CD14-positive monocyte (primary cell): ENCODE measurements at regions not wholly inside any gene's neighbourhood (a gene's known extent, or its start where the extent isn't known, plus 50 kb on each side); places are given as distances from the start of the nearest gene placed in this dataset.

ENCODE experiments used
- DNase-seq, 3 donors: peaks; one replicate each; pipeline ENCODE4 v3.0.0-alpha.2; 2011 to 2022
- H2AFZ ChIP-seq: 2 replicates; pipeline ENCODE4 v1.6.0; 2012; ENCODE audit warnings: mild to moderate bottlenecking, low read depth, low read length, inconsistent platforms; ENCODE audit not compliant: insufficient read depth, poor library complexity, severe bottlenecking
- H3K27ac ChIP-seq, 2 donors: 1 replicate in 1 of 2; 2 replicates in 1 of 2; pipeline ENCODE4 v1.5.1; 2012 to 2013; ENCODE audit warnings: low read length in 2 of 2, control low read depth in 1 of 2, inconsistent platforms in 1 of 2, low read depth in 1 of 2, mild to moderate bottlenecking in 1 of 2
- H3K27me3 ChIP-seq, 2 donors: one replicate each; pipeline versions ENCODE4 v1.6.0 to v1.6.1; 2011 to 2013; ENCODE audit warnings: low read length in 2 of 2; ENCODE audit not compliant: control insufficient read depth in 2 of 2, insufficient read depth in 2 of 2
- H3K36me3 ChIP-seq, 2 donors: replicated peaks in 1 of 2; 1 replicate in 1 of 2; 2 replicates in 1 of 2; pipeline versions ENCODE4 v1.5.1 to v1.6.1; 2012 to 2013; ENCODE audit warnings: low read length in 2 of 2, control low read depth in 1 of 2, inconsistent platforms in 1 of 2, mild to moderate bottlenecking in 1 of 2; ENCODE audit not compliant: insufficient read depth in 2 of 2, control insufficient read depth in 1 of 2
- H3K4me1 ChIP-seq, 2 donors: 1 replicate in 1 of 2; 2 replicates in 1 of 2; pipeline versions ENCODE4 v1.5.1 to v1.6.1; 2012 to 2013; ENCODE audit warnings: low read length in 2 of 2, control low read depth in 1 of 2, inconsistent platforms in 1 of 2, mild to moderate bottlenecking in 1 of 2, moderate library complexity in 1 of 2; ENCODE audit not compliant: insufficient read depth in 2 of 2, control insufficient read depth in 1 of 2
- H3K4me2 ChIP-seq: replicated peaks from 2 replicates; pipeline ENCODE3; 2012; ENCODE audit warnings: low read length, moderate library complexity, mild to moderate bottlenecking; ENCODE audit not compliant: poor library complexity, severe bottlenecking; ENCODE audit errors: extremely low read depth
- H3K4me3 ChIP-seq, 3 experiments: fragments of 200-600 bp in 1 of 3; sonication (generic) in 1 of 3; replicated peaks in 1 of 3; 1 replicate in 2 of 3; 2 replicates in 1 of 3; pipeline ENCODE4 v1.5.1; 2011 to 2013; ENCODE audit warnings: low read length in 3 of 3, mild to moderate bottlenecking in 3 of 3, control low read depth in 2 of 3, low read depth in 2 of 3, inconsistent platforms in 1 of 3, moderate library complexity in 1 of 3
- H3K79me2 ChIP-seq: 2 replicates; pipeline ENCODE4 v1.6.0; 2012; ENCODE audit warnings: mild to moderate bottlenecking, control low read depth, inconsistent platforms, low read length, moderate library complexity; ENCODE audit not compliant: insufficient read depth
- H3K9ac ChIP-seq: 2 replicates; pipeline ENCODE4 v1.6.0; 2017; ENCODE audit warnings: low read length, mild to moderate bottlenecking; ENCODE audit not compliant: insufficient read depth, poor library complexity, severe bottlenecking
- H3K9me3 ChIP-seq, 2 donors: replicated peaks in 1 of 2; 1 replicate in 1 of 2; 2 replicates in 1 of 2; pipeline versions ENCODE4 v1.5.1 to v1.6.1; 2012 to 2013; ENCODE audit warnings: low read length in 2 of 2, control low read depth in 1 of 2; ENCODE audit not compliant: control insufficient read depth in 1 of 2, insufficient read depth in 1 of 2
- H4K20me1 ChIP-seq: 2 replicates; pipeline ENCODE4 v1.6.0; 2012; ENCODE audit warnings: mild to moderate bottlenecking, low read length, control low read depth, moderate library complexity; ENCODE audit not compliant: insufficient read depth
- H3K27ac Mint-ChIP-seq, 7 donors: one replicate each; pipeline ENCODE4 v1.8.0; 2020; ENCODE audit warnings: mild to moderate bottlenecking in 7 of 7, mixed read lengths in 7 of 7, moderate library complexity in 6 of 7, inconsistent platforms in 2 of 7
- H3K27me3 Mint-ChIP-seq, 3 donors: one replicate each; pipeline ENCODE4 v1.8.0; 2021 to 2022; ENCODE audit warnings: low read depth in 3 of 3, mild to moderate bottlenecking in 3 of 3, mixed read lengths in 3 of 3, moderate library complexity in 3 of 3, inconsistent platforms in 1 of 3
- H3K36me3 Mint-ChIP-seq, 2 donors: one replicate each; pipeline ENCODE4 v1.8.0; 2020; ENCODE audit warnings: mixed read lengths in 2 of 2, inconsistent platforms in 1 of 2, mild to moderate bottlenecking in 1 of 2
- H3K4me1 Mint-ChIP-seq: one replicate; pipeline ENCODE4 v1.8.0; 2020; ENCODE audit warnings: mild to moderate bottlenecking, mixed read lengths
- H3K4me3 Mint-ChIP-seq, 2 donors: one replicate each; pipeline ENCODE4 v1.8.0; 2020; ENCODE audit warnings: mild to moderate bottlenecking in 2 of 2, mixed read lengths in 2 of 2, moderate library complexity in 1 of 2
- H3K9me3 Mint-ChIP-seq, 7 donors: one replicate each; pipeline ENCODE4 v1.8.0; 2020 to 2022; ENCODE audit warnings: mixed read lengths in 7 of 7, mild to moderate bottlenecking in 6 of 7, moderate library complexity in 6 of 7, inconsistent platforms in 2 of 7
- WGBS: methylation state at CpG from one replicate; pipeline ENCODE4 v1.1.5; 2013; ENCODE audit warnings: missing lambda C conversion rate; ENCODE audit not compliant: insufficient coverage; 5-methylcytosine and 5-hydroxymethylcytosine counted together
- intact Hi-C, 2 donors: fragments of 100-400 bp; cut with micrococcal nuclease; formaldehyde crosslinking; loops; one replicate each; pipeline versions ENCODE4 v1.15.0 to v1.15.1; 2023
- TF ChIP-seq, protein P1 (sequence below): fragments of 200-600 bp; IDR thresholded peaks from one replicate; pipeline ENCODE4 v1.8.0; 2022; ENCODE audit warnings: antibody characterized with exemption, mild to moderate bottlenecking

GRCh38 chr15:94164971-94165370 lies 66.4 kb upstream of the MCTP2 start:
- H3K4me1 ChIP-seq = peaks cover 12% of the 10 kb centered on the region in 2 donors
- peak overlapping the region in 1 of 2 donors; percentile 18 for H3K4me3 Mint-ChIP-seq
- no peaks in the 10 kb centered on the region for H3K79me2 ChIP-seq
- no peak overlapping the region for H3K27ac ChIP-seq
- intact Hi-C loops = loop anchor here (1.0 to 2.0 kb wide), 2 partner anchors 159 to 160 kb away; no protein-coding TSS in a partner anchor
- H4K20me1 ChIP-seq = no peaks in the 10 kb centered on the region
- peak in 2 of 3 donors; percentile 15 to 19 for DNase-seq
- peak overlapping the region in 2 of 7 donors; percentile 61 to 81 for H3K27ac Mint-ChIP-seq
- WGBS = 69% methylated on average over 1 of the region's 3 CpGs
- H3K36me3 ChIP-seq = no peaks in the 10 kb centered on the region
- H3K9me3 Mint-ChIP-seq = peaks cover 2 to 12% (median 6%) of the 10 kb centered on the region in 7 donors
- peaks cover 1 to 6% (median 5%) of the 10 kb centered on the region in 3 donors for H3K27me3 Mint-ChIP-seq
- H3K36me3 Mint-ChIP-seq = peaks cover 0 to 2% of the 10 kb centered on the region in 2 donors
- no peak overlapping the region for H2AFZ ChIP-seq
- peaks cover 0 to 3% of the 10 kb centered on the region in 2 donors for H3K9me3 ChIP-seq
- TF ChIP-seq, protein P1, sequence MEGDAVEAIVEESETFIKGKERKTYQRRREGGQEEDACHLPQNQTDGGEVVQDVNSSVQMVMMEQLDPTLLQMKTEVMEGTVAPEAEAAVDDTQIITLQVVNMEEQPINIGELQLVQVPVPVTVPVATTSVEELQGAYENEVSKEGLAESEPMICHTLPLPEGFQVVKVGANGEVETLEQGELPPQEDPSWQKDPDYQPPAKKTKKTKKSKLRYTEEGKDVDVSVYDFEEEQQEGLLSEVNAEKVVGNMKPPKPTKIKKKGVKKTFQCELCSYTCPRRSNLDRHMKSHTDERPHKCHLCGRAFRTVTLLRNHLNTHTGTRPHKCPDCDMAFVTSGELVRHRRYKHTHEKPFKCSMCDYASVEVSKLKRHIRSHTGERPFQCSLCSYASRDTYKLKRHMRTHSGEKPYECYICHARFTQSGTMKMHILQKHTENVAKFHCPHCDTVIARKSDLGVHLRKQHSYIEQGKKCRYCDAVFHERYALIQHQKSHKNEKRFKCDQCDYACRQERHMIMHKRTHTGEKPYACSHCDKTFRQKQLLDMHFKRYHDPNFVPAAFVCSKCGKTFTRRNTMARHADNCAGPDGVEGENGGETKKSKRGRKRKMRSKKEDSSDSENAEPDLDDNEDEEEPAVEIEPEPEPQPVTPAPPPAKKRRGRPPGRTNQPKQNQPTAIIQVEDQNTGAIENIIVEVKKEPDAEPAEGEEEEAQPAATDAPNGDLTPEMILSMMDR = no peak
- no peak overlapping the region for H3K4me3 ChIP-seq
- H3K4me2 ChIP-seq = peak overlapping the region; percentile 1
- H3K27me3 ChIP-seq = peaks cover 0 to 6% of the 10 kb centered on the region in 2 donors
- peaks cover 15% of the 10 kb centered on the region for H3K4me1 Mint-ChIP-seq
- H3K9ac ChIP-seq = no peak overlapping the region

GRCh38 chr15:94164202-94164807 lies 67.1 kb upstream of the MCTP2 start:
- H3K36me3 Mint-ChIP-seq = peaks cover 0 to 2% of the 10 kb centered on the region in 2 donors
- H3K4me3 Mint-ChIP-seq = peak overlapping the region in 1 of 2 donors; percentile 18
- H3K9ac ChIP-seq = no peak overlapping the region
- H3K36me3 ChIP-seq = no peaks in the 10 kb centered on the region
- no peak overlapping the region for H3K27ac ChIP-seq
- TF ChIP-seq, protein P1 = peak; percentile 97
- H3K27me3 ChIP-seq = peaks cover 0 to 6% of the 10 kb centered on the region in 2 donors
- no peaks in the 10 kb centered on the region for H3K79me2 ChIP-seq
- no peaks in the 10 kb centered on the region for H4K20me1 ChIP-seq
- H3K9me3 ChIP-seq = peaks cover 0 to 3% of the 10 kb centered on the region in 2 donors
- intact Hi-C loops = loop anchor here (1.0 to 2.0 kb wide), 2 partner anchors 160 kb away; no protein-coding TSS in a partner anchor
- H3K4me1 Mint-ChIP-seq = peaks cover 13% of the 10 kb centered on the region
- peaks cover 1 to 6% (median 3%) of the 10 kb centered on the region in 3 donors for H3K27me3 Mint-ChIP-seq
- H3K4me1 ChIP-seq = peaks cover 12% of the 10 kb centered on the region in 2 donors
- H3K9me3 Mint-ChIP-seq = peaks cover 2 to 12% (median 4%) of the 10 kb centered on the region in 7 donors
- 3% methylated on average over 4 of the region's 10 CpGs for WGBS
- H3K4me3 ChIP-seq = no peak overlapping the region
- H3K4me2 ChIP-seq = peak overlapping the region; percentile 1
- no peak overlapping the region for H2AFZ ChIP-seq
- peak; percentile 53 to 71 (median 66) for DNase-seq
- H3K27ac Mint-ChIP-seq = peak overlapping the region in 1 of 7 donors; percentile 61
